BE2C (cell line): ENCODE measurements at regions not wholly inside any gene's neighbourhood (a gene's known extent, or its start where the extent isn't known, plus 50 kb on each side); places are given as distances from the start of the nearest gene placed in this dataset.

ENCODE experiments used
- DNase-seq: peaks from one replicate; pipeline ENCODE4 v3.0.0-alpha.2; 2020
- H3K27me3 ChIP-seq: fragments of 250-450 bp; sonication (Bioruptor Pico); 2 replicates; pipeline ENCODE4 v1.5.1; 2020; ENCODE audit warnings: mild to moderate bottlenecking
- H3K36me3 ChIP-seq: fragments of 250-450 bp; sonication (Bioruptor Pico); 2 replicates; pipeline ENCODE4 v1.5.1; 2020; ENCODE audit warnings: mild to moderate bottlenecking
- H3K4me1 ChIP-seq: fragments of 250-450 bp; sonication (Bioruptor Pico); 2 replicates; pipeline ENCODE4 v1.5.1; 2020
- H3K4me3 ChIP-seq: 2 replicates; pipeline ENCODE4 v1.5.1; 2011; ENCODE audit warnings: low read depth, low read length
- H3K9me3 ChIP-seq: fragments of 250-450 bp; sonication (Bioruptor Pico); 2 replicates; pipeline ENCODE4 v1.5.1; 2020
- CTCF ChIP-seq: IDR thresholded peaks from 2 replicates; pipeline ENCODE4 v1.5.1; 2012; ENCODE audit warnings: mild to moderate bottlenecking, low read depth, low read length

- Histone ChIP-seq H3K4me1 (no peaks in the 10 kb centered on the region), H3K4me3 (no peak overlapping the region), H3K36me3 (no peaks in the 10 kb centered on the region), H3K9me3 (no peaks in the 10 kb centered on the region), H3K27me3 (no peaks in the 10 kb centered on the region)
- TF ChIP-seq CTCF = no peak
- no peak for DNase-seq
Measured at GRCh38 chr9:107542411-107543157, 53.0 kb upstream of the KLF4 start.

GRCh38 chr9:107541523-107541922 lies 52.0 kb upstream of the KLF4 start:
- no peak for TF ChIP-seq CTCF
- no peaks in the 10 kb centered on the region for H3K4me1 ChIP-seq
- H3K9me3 ChIP-seq = no peaks in the 10 kb centered on the region
- no peaks in the 10 kb centered on the region for H3K36me3 ChIP-seq
- no peak for DNase-seq
- no peak overlapping the region for H3K4me3 ChIP-seq
- no peaks in the 10 kb centered on the region for H3K27me3 ChIP-seq

GRCh38 chr9:107540164-107540561 lies 50.6 kb upstream of the KLF4 start:
- no peak for DNase-seq

GRCh38 chr9:107539427-107540163 lies 50.0 kb upstream of the KLF4 start:
- H3K4me1 ChIP-seq = no peaks in the 10 kb centered on the region
- H3K36me3 ChIP-seq = no peaks in the 10 kb centered on the region
- no peak for DNase-seq
- TF ChIP-seq CTCF = 0 out of 2 replicates have a peak, but pooled peaks have one; percentile 3
- no peaks in the 10 kb centered on the region for H3K9me3 ChIP-seq
- no peak overlapping the region for H3K4me3 ChIP-seq
- H3K27me3 ChIP-seq = no peaks in the 10 kb centered on the region

More at GRCh38 chr9:107540164-107540561, 50.6 kb upstream of the KLF4 start:
- no peaks in the 10 kb centered on the region for H3K9me3 ChIP-seq
- no peak overlapping the region for H3K4me3 ChIP-seq
- TF ChIP-seq CTCF = no peak
- no peaks in the 10 kb centered on the region for H3K36me3 ChIP-seq
- no peaks in the 10 kb centered on the region for H3K4me1 ChIP-seq
- H3K27me3 ChIP-seq = no peaks in the 10 kb centered on the region
